Neural cell (in vitro differentiated cells): ENCODE measurements at regions not wholly inside any gene's neighbourhood (a gene's known extent, or its start where the extent isn't known, plus 50 kb on each side); places are given as distances from the start of the nearest gene placed in this dataset.

Source experiments
- H2AFZ ChIP-seq: fragments of 200-600, 300-800 bp; sonication (generic), shearing (Covaris generic); 2 replicates; pipeline ENCODE4 v1.6.0; 2014; ENCODE audit warnings: low read depth, mild to moderate bottlenecking, antibody characterized with exemption, low read length, moderate library complexity
- H3F3A ChIP-seq: fragments of 200-600 bp; shearing (Covaris generic); 2 replicates; pipeline ENCODE4 v1.6.1; 2016; ENCODE audit warnings: mild to moderate bottlenecking, moderate library complexity, mixed read lengths, antibody characterized with exemption, low read length; ENCODE audit not compliant: insufficient read depth, poor library complexity, severe bottlenecking
- H3K27ac ChIP-seq: fragments of 200-600, 300-800 bp; sonication (generic), shearing (Covaris generic); 2 replicates; pipeline ENCODE4 v1.5.1; 2014; ENCODE audit warnings: mild to moderate bottlenecking, low read length, moderate library complexity
- H3K27me3 ChIP-seq: fragments of 300-800, 200-600 bp; sonication (generic), shearing (Covaris generic); 2 replicates; pipeline ENCODE4 v1.6.0; 2014; ENCODE audit warnings: mild to moderate bottlenecking, low read depth, low read length, moderate library complexity; ENCODE audit not compliant: insufficient read depth
- H3K36me3 ChIP-seq: fragments of 300-800, 200-600 bp; sonication (generic), shearing (Covaris generic); 2 replicates; pipeline ENCODE4 v1.5.1; 2014; ENCODE audit warnings: mild to moderate bottlenecking, antibody characterized with exemption, low read length, moderate library complexity; ENCODE audit not compliant: insufficient read depth
- H3K4me2 ChIP-seq: fragments of 300-800, 200-600 bp; sonication (generic), shearing (Covaris generic); 2 replicates; pipeline ENCODE4 v1.6.0; 2014; ENCODE audit warnings: mild to moderate bottlenecking, low read length
- H3K4me3 ChIP-seq: fragments of 300-800, 200-600 bp; sonication (generic), shearing (Covaris generic); 2 replicates; pipeline ENCODE4 v1.5.1; 2014; ENCODE audit warnings: mild to moderate bottlenecking, low read length, moderate library complexity
- H3K79me2 ChIP-seq: fragments of 200-600 bp; shearing (Covaris generic); replicated peaks from 2 replicates; pipeline ENCODE4 v1.6.0; 2014; ENCODE audit warnings: mild to moderate bottlenecking, low read length, moderate library complexity; ENCODE audit not compliant: insufficient read depth
- H3K9ac ChIP-seq: fragments of 300-800, 200-600 bp; sonication (generic), shearing (Covaris generic); 2 replicates; pipeline ENCODE4 v1.6.1; 2016; ENCODE audit warnings: mild to moderate bottlenecking, low read length, mixed read lengths
- H3K9me2 ChIP-seq: fragments of 200-600 bp; shearing (Covaris generic); 2 replicates; pipeline ENCODE4 v1.6.1; 2016; ENCODE audit warnings: mild to moderate bottlenecking, low read length, mixed read lengths; ENCODE audit not compliant: insufficient read depth
- H3K9me3 ChIP-seq: fragments of 200-600, 300-800 bp; sonication (generic), shearing (Covaris generic); 2 replicates; pipeline ENCODE4 v1.6.1; 2016; ENCODE audit warnings: mild to moderate bottlenecking, mixed run types, low read length, moderate library complexity, mixed read lengths
- H4K20me1 ChIP-seq: fragments of 200-600 bp; shearing (Covaris generic); 2 replicates; pipeline ENCODE4 v1.6.1; 2016; ENCODE audit warnings: mild to moderate bottlenecking, mixed run types; ENCODE audit not compliant: insufficient read depth
- EP300 ChIP-seq: fragments of 450-650 bp; conservative IDR thresholded peaks from 2 replicates; pipeline ENCODE4 v1.6.1; 2014; ENCODE audit warnings: antibody characterized with exemption, mild to moderate bottlenecking, moderate library complexity; ENCODE audit not compliant: poor library complexity, severe bottlenecking
- EZH2 ChIP-seq: fragments of 200-600, 300-800 bp; shearing (Covaris generic), sonication (generic); IDR thresholded peaks from 2 replicates; pipeline ENCODE4 v1.6.1; 2014; ENCODE audit warnings: antibody characterized with exemption, low read length, borderline replicate concordance, mild to moderate bottlenecking; ENCODE audit not compliant: insufficient read depth, poor library complexity, severe bottlenecking
- MXI1 ChIP-seq: fragments of 450-650 bp; conservative IDR thresholded peaks from 2 replicates; pipeline ENCODE4 v1.6.1; 2014; ENCODE audit warnings: antibody characterized with exemption, mild to moderate bottlenecking; ENCODE audit not compliant: poor library complexity, severe bottlenecking
- POLR2AphosphoS5 ChIP-seq: IDR thresholded peaks from 2 replicates; pipeline ENCODE4 v1.6.1; 2012
- RAD21 ChIP-seq: fragments of 450-650 bp; conservative IDR thresholded peaks from 2 replicates; pipeline ENCODE4 v1.6.1; 2014; ENCODE audit warnings: antibody characterized with exemption, mild to moderate bottlenecking, moderate library complexity
- SMC3 ChIP-seq: fragments of 450-650 bp; conservative IDR thresholded peaks from 2 replicates; pipeline ENCODE4 v1.6.1; 2014; ENCODE audit warnings: antibody characterized with exemption, mild to moderate bottlenecking, moderate library complexity; ENCODE audit not compliant: poor library complexity
- TAF1 ChIP-seq: IDR thresholded peaks from 2 replicates; pipeline ENCODE4 v1.6.1; 2012; ENCODE audit warnings: low read depth
- TF ChIP-seq, protein P1 (sequence below): fragments of 450-650 bp; IDR thresholded peaks from 2 replicates; pipeline ENCODE4 v1.5.1; 2014; ENCODE audit warnings: antibody characterized with exemption, mild to moderate bottlenecking, moderate library complexity; ENCODE audit not compliant: poor library complexity, severe bottlenecking
- TF ChIP-seq, protein P2 (sequence below): IDR thresholded peaks from 2 replicates; pipeline ENCODE4 v1.6.1; 2012; ENCODE audit warnings: borderline replicate concordance

DNA sequence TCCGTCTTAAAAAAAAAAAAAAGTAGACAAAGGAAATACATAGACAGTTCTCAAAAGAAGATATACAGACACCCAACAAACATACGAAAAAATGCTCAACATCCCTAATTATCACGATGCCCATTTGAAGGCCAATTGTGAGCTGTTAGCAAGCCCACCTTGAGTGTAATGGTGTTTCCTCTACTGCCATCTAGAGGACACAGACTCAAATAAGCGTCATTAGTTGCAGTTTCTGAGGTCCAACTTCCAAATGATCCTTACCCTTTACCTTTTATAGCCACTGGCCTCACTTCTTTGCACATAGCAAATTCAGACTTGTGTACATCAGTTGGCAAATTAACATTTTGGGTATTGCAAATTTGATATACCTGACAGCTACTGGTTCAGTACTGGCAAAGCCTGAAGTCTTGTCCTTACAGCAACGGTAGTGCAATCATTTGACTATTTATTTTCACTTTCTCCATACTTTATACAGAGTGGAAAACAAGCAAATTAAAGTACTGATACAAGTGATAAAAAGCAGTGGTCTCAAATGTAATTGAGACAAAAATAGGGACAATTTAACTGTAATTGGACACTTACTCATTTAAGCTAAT, 536.3 kb upstream of the EEF2KMT start:
- Histone ChIP-seq H3K27ac (no peak overlapping the region), H3K79me2 (no peaks in the 10 kb centered on the region), H3K9ac (no peak overlapping the region), H3K27me3 (no peaks in the 10 kb centered on the region), H3K36me3 (no peaks in the 10 kb centered on the region), H4K20me1 (no peaks in the 10 kb centered on the region), H3K4me3 (no peak overlapping the region), H3K9me3 (no peaks in the 10 kb centered on the region), H3K9me2 (no peaks in the 10 kb centered on the region), H3F3A (no peaks in the 10 kb centered on the region), H2AFZ (no peak overlapping the region), H3K4me2 (no peak overlapping the region)
- TF ChIP-seq TAF1 (no peak), EP300 (no peak), MXI1 (no peak), RAD21 (peak; percentile 61), SMC3 (peak; percentile 65), EZH2 (no peak), POLR2AphosphoS5 (no peak)
- TF ChIP-seq, protein P1, sequence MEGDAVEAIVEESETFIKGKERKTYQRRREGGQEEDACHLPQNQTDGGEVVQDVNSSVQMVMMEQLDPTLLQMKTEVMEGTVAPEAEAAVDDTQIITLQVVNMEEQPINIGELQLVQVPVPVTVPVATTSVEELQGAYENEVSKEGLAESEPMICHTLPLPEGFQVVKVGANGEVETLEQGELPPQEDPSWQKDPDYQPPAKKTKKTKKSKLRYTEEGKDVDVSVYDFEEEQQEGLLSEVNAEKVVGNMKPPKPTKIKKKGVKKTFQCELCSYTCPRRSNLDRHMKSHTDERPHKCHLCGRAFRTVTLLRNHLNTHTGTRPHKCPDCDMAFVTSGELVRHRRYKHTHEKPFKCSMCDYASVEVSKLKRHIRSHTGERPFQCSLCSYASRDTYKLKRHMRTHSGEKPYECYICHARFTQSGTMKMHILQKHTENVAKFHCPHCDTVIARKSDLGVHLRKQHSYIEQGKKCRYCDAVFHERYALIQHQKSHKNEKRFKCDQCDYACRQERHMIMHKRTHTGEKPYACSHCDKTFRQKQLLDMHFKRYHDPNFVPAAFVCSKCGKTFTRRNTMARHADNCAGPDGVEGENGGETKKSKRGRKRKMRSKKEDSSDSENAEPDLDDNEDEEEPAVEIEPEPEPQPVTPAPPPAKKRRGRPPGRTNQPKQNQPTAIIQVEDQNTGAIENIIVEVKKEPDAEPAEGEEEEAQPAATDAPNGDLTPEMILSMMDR = peak; percentile 74
- TF ChIP-seq, protein P2, sequence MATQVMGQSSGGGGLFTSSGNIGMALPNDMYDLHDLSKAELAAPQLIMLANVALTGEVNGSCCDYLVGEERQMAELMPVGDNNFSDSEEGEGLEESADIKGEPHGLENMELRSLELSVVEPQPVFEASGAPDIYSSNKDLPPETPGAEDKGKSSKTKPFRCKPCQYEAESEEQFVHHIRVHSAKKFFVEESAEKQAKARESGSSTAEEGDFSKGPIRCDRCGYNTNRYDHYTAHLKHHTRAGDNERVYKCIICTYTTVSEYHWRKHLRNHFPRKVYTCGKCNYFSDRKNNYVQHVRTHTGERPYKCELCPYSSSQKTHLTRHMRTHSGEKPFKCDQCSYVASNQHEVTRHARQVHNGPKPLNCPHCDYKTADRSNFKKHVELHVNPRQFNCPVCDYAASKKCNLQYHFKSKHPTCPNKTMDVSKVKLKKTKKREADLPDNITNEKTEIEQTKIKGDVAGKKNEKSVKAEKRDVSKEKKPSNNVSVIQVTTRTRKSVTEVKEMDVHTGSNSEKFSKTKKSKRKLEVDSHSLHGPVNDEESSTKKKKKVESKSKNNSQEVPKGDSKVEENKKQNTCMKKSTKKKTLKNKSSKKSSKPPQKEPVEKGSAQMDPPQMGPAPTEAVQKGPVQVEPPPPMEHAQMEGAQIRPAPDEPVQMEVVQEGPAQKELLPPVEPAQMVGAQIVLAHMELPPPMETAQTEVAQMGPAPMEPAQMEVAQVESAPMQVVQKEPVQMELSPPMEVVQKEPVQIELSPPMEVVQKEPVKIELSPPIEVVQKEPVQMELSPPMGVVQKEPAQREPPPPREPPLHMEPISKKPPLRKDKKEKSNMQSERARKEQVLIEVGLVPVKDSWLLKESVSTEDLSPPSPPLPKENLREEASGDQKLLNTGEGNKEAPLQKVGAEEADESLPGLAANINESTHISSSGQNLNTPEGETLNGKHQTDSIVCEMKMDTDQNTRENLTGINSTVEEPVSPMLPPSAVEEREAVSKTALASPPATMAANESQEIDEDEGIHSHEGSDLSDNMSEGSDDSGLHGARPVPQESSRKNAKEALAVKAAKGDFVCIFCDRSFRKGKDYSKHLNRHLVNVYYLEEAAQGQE = no peak

DNA sequence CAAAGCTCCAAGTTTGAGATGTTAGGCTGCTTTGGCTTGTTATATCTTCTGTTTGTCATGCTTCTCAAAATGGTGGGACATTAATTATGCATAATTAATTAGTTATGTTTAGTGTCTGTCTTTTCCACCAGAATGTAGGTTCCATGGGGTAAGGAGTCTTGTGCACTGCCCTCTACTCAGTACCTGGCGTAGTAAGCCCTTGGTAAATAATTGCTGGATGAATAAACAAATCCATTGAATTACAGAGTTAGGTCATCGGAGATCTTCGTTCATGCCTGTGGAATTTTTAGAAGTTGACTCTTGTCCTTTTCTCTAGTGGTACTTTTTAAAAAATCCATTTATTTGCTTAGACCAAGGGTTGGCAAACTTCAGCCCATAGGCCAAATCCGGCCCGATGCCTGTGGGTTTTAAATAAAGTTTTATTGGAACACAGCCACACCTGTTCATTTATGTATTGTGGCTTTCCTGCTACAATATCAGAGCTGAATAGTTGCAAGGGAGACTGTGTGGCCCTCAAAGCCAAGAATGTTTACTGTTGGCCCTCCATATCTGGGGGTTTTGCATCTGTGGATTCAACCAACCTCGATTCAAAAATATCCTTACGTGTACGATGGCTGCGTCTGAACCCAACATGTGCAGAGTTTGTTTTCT, 524.8 kb upstream of the EEF2KMT start:
- no peak for TF ChIP-seq EZH2
- TF ChIP-seq EP300 = no peak
- no peak for TF ChIP-seq SMC3
- TF ChIP-seq POLR2AphosphoS5 = no peak
- no peak for TF ChIP-seq TAF1
- TF ChIP-seq RAD21 = no peak
- no peak for TF ChIP-seq MXI1
- TF ChIP-seq, protein P2 = no peak
- TF ChIP-seq, protein P1 = no peak
- H3K4me3 ChIP-seq = no peak overlapping the region
- peaks cover 5% of the 10 kb centered on the region for H3K9me3 ChIP-seq
- H3K9me2 ChIP-seq = no peaks in the 10 kb centered on the region
- H4K20me1 ChIP-seq = no peaks in the 10 kb centered on the region
- no peaks in the 10 kb centered on the region for H3F3A ChIP-seq
- no peak overlapping the region for H3K4me2 ChIP-seq
- no peak overlapping the region for H3K27ac ChIP-seq
- H3K36me3 ChIP-seq = no peaks in the 10 kb centered on the region
- H3K27me3 ChIP-seq = no peaks in the 10 kb centered on the region
- H2AFZ ChIP-seq = no peak overlapping the region
- no peak overlapping the region for H3K9ac ChIP-seq
- H3K79me2 ChIP-seq = no peaks in the 10 kb centered on the region
